GM13976 (cell line): ENCODE measurements at regions not wholly inside any gene's neighbourhood (a gene's known extent, or its start where the extent isn't known, plus 50 kb on each side); places are given as distances from the start of the nearest gene placed in this dataset.

Experiments
- DNase-seq: peaks from one replicate; pipeline ENCODE4 v3.0.0; 2012; ENCODE audit warnings: low spot score
- CTCF ChIP-seq: IDR thresholded peaks from 2 replicates; pipeline ENCODE4 v1.5.1; 2012; ENCODE audit warnings: borderline replicate concordance, mild to moderate bottlenecking; ENCODE audit not compliant: insufficient read depth; ENCODE audit errors: extremely low read depth, missing control alignments, control extremely low read depth
- in situ Hi-C: fragments of 300-500 bp; cut with MboI; formaldehyde crosslinking; loops from one replicate; pipeline ENCODE4 v1.12.0; 2022; ENCODE audit warnings: low sequenced_read_pairs, mixed read lengths, inconsistent platforms; ENCODE audit not compliant: unreplicated experiment

GRCh38 chr19:30645946-30646577, 273.9 kb downstream of the ZNF536 start:
- no peak for DNase-seq

DNA sequence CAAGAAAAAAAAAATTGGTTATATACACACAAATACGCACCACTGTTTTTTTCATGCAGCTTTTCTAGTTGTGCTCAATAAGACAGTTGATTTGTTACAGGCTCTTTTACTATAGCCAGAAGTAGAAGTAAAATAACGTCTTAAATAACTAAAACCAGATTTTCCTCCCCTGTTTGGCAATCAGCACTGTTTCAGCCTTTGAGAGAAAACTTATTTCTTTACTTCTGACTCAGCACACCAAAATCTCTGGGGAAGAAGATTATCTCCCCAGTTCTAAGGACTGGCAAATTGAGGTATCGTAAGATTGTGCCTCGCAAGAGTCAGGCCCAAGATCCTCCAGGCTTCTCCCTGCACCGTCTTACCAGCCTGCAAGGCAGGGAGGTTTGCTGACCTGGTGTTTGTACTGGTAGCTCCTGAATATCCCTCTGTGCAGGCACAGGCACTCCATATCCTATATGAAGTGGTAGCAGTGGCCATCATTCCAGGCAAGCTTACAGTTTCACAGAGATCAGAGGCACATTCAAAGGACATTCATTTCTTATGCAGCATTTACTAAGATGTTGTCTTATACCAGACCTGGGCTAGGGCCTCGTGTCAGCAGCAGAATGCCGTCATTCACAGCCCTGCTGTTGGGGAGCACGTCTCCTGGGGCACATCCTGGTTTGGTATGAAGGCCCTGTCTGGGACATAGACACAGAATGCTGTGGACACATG, 268.2 kb downstream of the ZNF536 start:
- in situ Hi-C loops: no loop called here
- TF ChIP-seq CTCF: no peak
- no peak for DNase-seq

More at GRCh38 chr19:30645946-30646577, 273.9 kb downstream of the ZNF536 start:
- in situ Hi-C loops: no loop called here
- TF ChIP-seq CTCF: no peak

DNA sequence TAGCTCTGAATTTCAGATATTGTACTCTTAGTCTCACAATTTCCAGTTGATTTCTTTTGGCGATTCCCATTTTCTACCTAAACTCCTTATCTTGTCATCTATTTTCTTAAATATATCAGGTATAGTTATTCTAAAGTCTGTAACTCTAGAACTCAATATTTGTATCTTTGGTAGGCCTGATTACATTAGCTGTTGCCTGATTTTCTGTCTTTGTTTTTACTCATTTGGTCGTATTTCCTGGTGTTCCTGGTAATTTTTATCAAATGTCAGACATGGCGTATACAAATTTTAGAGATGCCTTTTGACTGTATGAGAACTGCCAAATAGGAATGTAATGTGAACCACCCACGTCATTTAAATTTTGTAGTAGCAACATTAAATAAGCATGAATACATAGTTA, 266.7 kb downstream of the ZNF536 start:
- no peak for DNase-seq
- no peak for TF ChIP-seq CTCF
- in situ Hi-C loops: no loop called here

DNA sequence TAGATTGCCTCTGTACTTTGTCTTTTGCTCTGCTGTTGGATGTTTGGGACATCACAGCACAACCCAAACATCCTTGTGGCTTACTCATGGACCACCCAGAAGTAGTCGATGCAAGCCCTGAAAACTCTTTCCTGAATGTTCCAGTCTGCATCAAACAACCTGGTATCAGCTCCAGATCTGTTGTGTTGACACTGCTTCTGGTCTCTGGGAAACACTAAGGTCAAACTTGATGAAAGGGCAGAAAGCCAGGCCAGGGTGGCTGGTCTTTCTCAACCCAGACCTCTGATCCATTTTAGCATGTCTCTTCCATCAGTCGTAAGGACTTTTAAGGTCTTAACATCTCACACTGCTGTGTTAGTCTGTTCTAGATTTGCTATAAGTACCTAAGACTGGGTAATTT, 265.7 kb downstream of the ZNF536 start:
- no peak for DNase-seq
- in situ Hi-C loops: no loop called here
- no peak for TF ChIP-seq CTCF

DNA sequence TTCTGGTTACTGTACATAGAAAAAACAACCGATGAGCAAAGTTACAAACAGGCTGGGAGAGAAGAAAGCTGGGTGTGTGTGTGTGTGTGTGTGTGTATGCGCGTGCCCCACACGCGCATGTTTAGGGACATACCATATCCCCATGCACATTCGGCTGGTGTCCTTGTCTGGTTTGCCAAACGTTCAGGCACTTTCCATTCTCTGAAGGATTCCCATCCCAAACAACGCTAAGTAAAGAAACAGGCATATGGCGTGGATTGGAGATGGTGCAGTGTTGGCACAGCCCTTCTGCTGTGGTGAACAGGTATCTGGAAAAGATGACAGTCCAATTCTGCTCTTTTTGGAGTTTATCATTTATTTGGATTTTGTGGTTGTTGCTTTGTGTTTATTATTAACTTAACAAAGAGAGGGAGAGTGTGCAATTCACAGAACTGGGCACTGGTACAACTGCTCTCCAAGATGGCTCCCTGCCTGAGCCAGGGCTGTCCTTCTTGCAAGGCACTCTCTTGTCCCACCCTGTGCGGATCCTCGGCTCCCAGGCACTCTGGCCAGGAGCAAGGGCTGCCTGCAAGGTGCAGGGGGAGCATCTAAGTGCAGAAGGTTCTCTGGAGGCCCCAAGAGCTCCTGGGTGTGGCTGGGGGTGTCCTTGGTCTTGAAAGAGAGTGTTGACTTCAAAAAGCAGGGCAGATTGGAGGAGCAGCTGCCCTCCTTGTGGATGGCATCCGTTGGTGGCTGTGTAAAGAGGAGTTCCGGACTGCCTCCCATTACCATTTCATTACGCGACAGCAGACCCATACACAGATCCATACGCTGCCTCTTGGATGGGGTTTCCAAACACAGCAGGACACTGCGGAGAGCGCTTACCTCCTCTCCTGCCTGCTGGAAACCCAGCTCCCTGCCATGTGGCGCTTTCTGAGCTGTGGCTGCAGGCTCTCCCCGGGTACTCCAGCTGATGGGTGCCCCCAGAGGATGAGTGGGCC, 263.1 kb downstream of the ZNF536 start:
- no peak for DNase-seq
- TF ChIP-seq CTCF: no peak
- in situ Hi-C loops: no loop called here

DNA sequence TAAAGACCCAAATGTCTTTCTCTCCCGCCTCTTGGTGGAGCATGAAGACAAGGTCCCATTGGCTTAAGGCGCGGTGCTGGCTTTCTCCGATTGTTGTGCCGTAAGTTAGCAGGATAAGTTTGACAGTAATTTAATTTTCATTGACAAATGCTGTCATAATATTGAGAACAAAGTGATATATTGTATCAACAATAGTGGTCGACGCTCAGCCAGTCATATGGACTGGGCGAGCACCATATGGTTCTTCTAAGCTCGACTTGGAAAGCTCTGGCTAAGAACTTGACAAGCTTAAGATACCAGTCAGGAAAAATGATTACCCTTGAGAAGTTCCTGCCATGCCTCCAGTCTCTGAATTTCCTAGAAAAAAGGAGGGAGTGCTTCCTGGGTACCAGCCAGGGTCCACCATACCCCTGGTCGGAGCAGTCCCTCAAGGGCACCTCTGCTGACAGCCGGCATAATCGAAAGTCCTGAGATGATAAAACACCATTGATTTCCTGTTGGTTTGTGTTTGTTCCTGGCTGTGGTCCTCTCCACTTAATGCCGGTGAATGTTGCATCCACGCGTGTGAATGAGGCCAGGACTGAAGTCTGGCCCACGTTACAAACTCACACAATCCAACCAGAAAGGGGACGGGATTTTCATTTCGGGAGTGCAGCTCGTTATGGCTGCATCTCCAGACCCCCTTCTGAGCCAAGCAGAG, 262.1 kb downstream of the ZNF536 start:
- TF ChIP-seq CTCF: no peak
- in situ Hi-C loops: no loop called here
- DNase-seq: no peak
